GM23338 (cell line): ENCODE measurements at regions not wholly inside any gene's neighbourhood (a gene's known extent, or its start where the extent isn't known, plus 50 kb on each side); places are given as distances from the start of the nearest gene placed in this dataset.

ENCODE experiments used
- ATAC-seq: fragments of 200-7000 bp; cut with Tn5 transposase; 3 replicates; pipeline ENCODE4 v1.9.1; 2020
- DNase-seq: peaks from one replicate; pipeline ENCODE4 v3.0.0-alpha.2; 2015; ENCODE audit warnings: low spot score
- H2AFZ ChIP-seq: fragments of 200-600 bp; sonication (generic); 2 replicates; pipeline ENCODE4 v1.8.0; 2016; ENCODE audit warnings: antibody characterized with exemption, mild to moderate bottlenecking, moderate library complexity
- H3F3A ChIP-seq: fragments of 200-600 bp; sonication (generic); replicated peaks from 2 replicates; pipeline ENCODE4 v1.8.0; 2017; ENCODE audit warnings: antibody characterized with exemption, mixed run types, low read depth
- H3K27ac ChIP-seq: fragments of 200-600 bp; sonication (generic); 2 replicates; pipeline ENCODE4 v1.6.1; 2016; ENCODE audit warnings: low read depth
- H3K27me3 ChIP-seq: fragments of 200-600 bp; sonication (generic); 2 replicates; pipeline ENCODE4 v1.8.0; 2016; ENCODE audit warnings: mild to moderate bottlenecking, mixed run types, moderate library complexity; ENCODE audit not compliant: insufficient read depth
- H3K36me3 ChIP-seq: fragments of 200-600 bp; sonication (generic); 2 replicates; pipeline ENCODE4 v1.8.0; 2016; ENCODE audit warnings: mild to moderate bottlenecking; ENCODE audit not compliant: insufficient read depth
- H3K4me1 ChIP-seq: fragments of 200-600 bp; sonication (generic); 2 replicates; pipeline ENCODE4 v1.8.0; 2016; ENCODE audit warnings: mild to moderate bottlenecking, moderate library complexity; ENCODE audit not compliant: insufficient read depth
- H3K4me2 ChIP-seq: fragments of 200-600 bp; sonication (generic); 2 replicates; pipeline ENCODE4 v1.7.1; 2017; ENCODE audit warnings: mixed run types
- H3K4me3 ChIP-seq: fragments of 200-600 bp; sonication (generic); 2 replicates; pipeline ENCODE4 v1.6.1; 2016; ENCODE audit warnings: mixed run types
- H3K79me2 ChIP-seq: fragments of 200-600 bp; sonication (generic); replicated peaks from 2 replicates; pipeline ENCODE4 v1.8.0; 2017; ENCODE audit warnings: mild to moderate bottlenecking; ENCODE audit not compliant: insufficient read depth
- H3K9me2 ChIP-seq: fragments of 200-600 bp; sonication (generic); 2 replicates; pipeline ENCODE4 v1.8.0; 2017; ENCODE audit not compliant: insufficient read depth
- H4K20me1 ChIP-seq: fragments of 200-600 bp; sonication (generic); replicated peaks from 2 replicates; pipeline ENCODE4 v1.8.0; 2017; ENCODE audit warnings: mild to moderate bottlenecking; ENCODE audit not compliant: insufficient read depth
- H3K27ac Mint-ChIP-seq: 2 replicates; pipeline ENCODE4 v1.8.0; 2020; ENCODE audit warnings: inconsistent platforms, mild to moderate bottlenecking, moderate library complexity, mixed read lengths
- H3K27me3 Mint-ChIP-seq: 3 replicates; pipeline ENCODE4 v1.8.0; 2022; ENCODE audit warnings: low read depth, mild to moderate bottlenecking, moderate library complexity, mixed read lengths, inconsistent platforms; ENCODE audit not compliant: insufficient read depth, poor library complexity
- H3K36me3 Mint-ChIP-seq: 3 replicates; pipeline ENCODE4 v1.8.0; 2021; ENCODE audit warnings: low read depth, mild to moderate bottlenecking, inconsistent platforms, moderate library complexity, mixed read lengths
- H3K4me1 Mint-ChIP-seq: 3 replicates; pipeline ENCODE4 v1.8.0; 2020; ENCODE audit warnings: mild to moderate bottlenecking, inconsistent platforms, mixed read lengths
- H3K4me3 Mint-ChIP-seq: 3 replicates; pipeline ENCODE4 v1.8.0; 2021; ENCODE audit warnings: moderate library complexity, mild to moderate bottlenecking, inconsistent platforms, mixed read lengths
- H3K9me3 Mint-ChIP-seq: 3 replicates; pipeline ENCODE4 v1.8.0; 2020; ENCODE audit warnings: moderate library complexity, mild to moderate bottlenecking, inconsistent platforms, mixed read lengths
- CREB1 ChIP-seq: fragments of 250-450 bp; sonication (Bioruptor Pico); IDR thresholded peaks from 2 replicates; pipeline ENCODE4 v1.5.0; 2020; ENCODE audit warnings: low read depth, mild to moderate bottlenecking, moderate library complexity
- CTCF ChIP-seq, 2 experiments: fragments of 200-600 bp in 1 of 2; sonication (generic) in 1 of 2; conservative IDR thresholded peaks; 2 replicates each; pipeline versions ENCODE4 v1.5.1 to v1.6.1; 2016 to 2017; ENCODE audit warnings: antibody characterized with exemption in 2 of 2, low read depth in 2 of 2, mild to moderate bottlenecking in 2 of 2, moderate library complexity in 1 of 2
- ETS1 ChIP-seq: IDR thresholded peaks from 2 replicates; pipeline ENCODE4 v1.6.1; 2016; ENCODE audit warnings: antibody characterized with exemption
- EZH2 ChIP-seq: fragments of 200-600 bp; sonication (generic); IDR thresholded peaks from one replicate; pipeline ENCODE4 v1.8.0; 2017; ENCODE audit warnings: antibody characterized with exemption, mild to moderate bottlenecking, low read depth; ENCODE audit not compliant: unreplicated experiment
- JUNB ChIP-seq: IDR thresholded peaks from one replicate; pipeline ENCODE4 v1.6.1; 2016; ENCODE audit warnings: antibody characterized with exemption; ENCODE audit not compliant: unreplicated experiment
- NANOG ChIP-seq: IDR thresholded peaks from 2 replicates; pipeline ENCODE4 v1.6.1; 2016; ENCODE audit warnings: antibody characterized with exemption, borderline replicate concordance
- POLR2AphosphoS5 ChIP-seq: IDR thresholded peaks from 2 replicates; pipeline ENCODE4 v1.6.1; 2016; ENCODE audit warnings: antibody characterized with exemption, low read depth
- REST ChIP-seq: IDR thresholded peaks from one replicate; pipeline ENCODE4 v1.6.1; 2018; ENCODE audit warnings: antibody characterized with exemption; ENCODE audit not compliant: unreplicated experiment
- ZNF114 ChIP-seq: fragments of 250-450 bp; sonication (Bioruptor Pico); IDR thresholded peaks from 2 replicates; pipeline ENCODE4 v1.5.0; 2020; ENCODE audit warnings: mild to moderate bottlenecking, moderate library complexity
- ZNF331 ChIP-seq: fragments of 250-450 bp; sonication (Bioruptor Pico); IDR thresholded peaks from 2 replicates; pipeline ENCODE4 v1.5.0; 2020; ENCODE audit warnings: low read depth, mild to moderate bottlenecking, moderate library complexity

GRCh38 chr18:5031216-5031615, 165.8 kb downstream of the AKAIN1 start (continued):
- no peak for TF ChIP-seq ZNF331 (CRISPR knock-in tag)
- TF ChIP-seq ETS1 = no peak
- TF ChIP-seq ZNF114 = no peak
- TF ChIP-seq CREB1 = no peak
- TF ChIP-seq CTCF (conservative IDR thresholded peaks at IDR 0.05; ENCODE audit: low read depth in 2 of 2) = no peak
- no peak for TF ChIP-seq JUNB
- no peak for TF ChIP-seq POLR2AphosphoS5

- Histone ChIP-seq H3K9me2 (peaks cover 4% of the 10 kb centered on the region; the same call in 1 of the 2 replicates), H3F3A (no peaks in the 10 kb centered on the region), H3K27me3 (no peaks in the 10 kb centered on the region), H3K36me3 (no peaks in the 10 kb centered on the region; the same call in 1 of the 2 replicates), H3K4me2 (no peak overlapping the region), H2AFZ (no peak overlapping the region), H4K20me1 (no peaks in the 10 kb centered on the region), H3K27ac (no peak overlapping the region), H3K4me1 (no peaks in the 10 kb centered on the region), H3K4me3 (no peak overlapping the region), H3K79me2 (no peaks in the 10 kb centered on the region)
- H3K9me3 Mint-ChIP-seq = peaks cover 13% of the 10 kb centered on the region; the same call in 2 of the 3 replicates
- H3K27ac Mint-ChIP-seq = no peak overlapping the region
- no peak for DNase-seq
- no peak overlapping the region for H3K4me3 Mint-ChIP-seq
- peaks cover 2% of the 10 kb centered on the region for H3K27me3 Mint-ChIP-seq
- ATAC-seq = no peak
- no peaks in the 10 kb centered on the region for H3K4me1 Mint-ChIP-seq
- no peaks in the 10 kb centered on the region for H3K36me3 Mint-ChIP-seq
- TF ChIP-seq NANOG = no peak
- TF ChIP-seq REST = no peak
- TF ChIP-seq EZH2 = no peak
- TF ChIP-seq ZNF114 = no peak
- TF ChIP-seq ZNF331 (CRISPR knock-in tag) = no peak
- no peak for TF ChIP-seq CREB1
- no peak for TF ChIP-seq CTCF (conservative IDR thresholded peaks at IDR 0.05; ENCODE audit: low read depth in 2 of 2)
Observed at GRCh38 chr18:5030636-5031035, 166.4 kb downstream of the AKAIN1 start.
